A673 (cell line): ENCODE measurements at regions not wholly inside any gene's neighbourhood (a gene's known extent, or its start where the extent isn't known, plus 50 kb on each side); places are given as distances from the start of the nearest gene placed in this dataset.
"Not testable (repeated sequence)": the region's sequence is repeated elsewhere in the genome, so short reads cannot be mapped to it uniquely, and the experiment has no call there.

Source experiments
- BruUV-seq: library from RNA; stranded (reverse); fragments of 400-500 nt; replicated peaks from 2 replicates; lab custom pipeline; 2021; lab: Mats Ljungman, UMichigan
- CTCF ChIA-PET: fragments of 300-600 bp; sonication (Branson Sonifier 250); formaldehyde crosslinking; loops from one replicate; lab custom pipeline; 2022; ENCODE audit warnings: antibody characterized with exemption; lab: Charles Lee
- POLR2A ChIA-PET: fragments of 300-600 bp; sonication (Branson Sonifier 250); formaldehyde crosslinking; loops from one replicate; lab custom pipeline; 2022; ENCODE audit warnings: antibody characterized with exemption; ENCODE audit not compliant: low non-redundant PET; lab: Charles Lee
- DNase-seq: peaks from one replicate; pipeline ENCODE4 v3.0.0-alpha.2; 2015; ENCODE audit warnings: low spot score
- H3K27ac ChIP-seq: fragments of 200-600 bp; sonication (generic); 2 replicates; pipeline ENCODE4 v1.5.1; 2016; ENCODE audit warnings: mixed run types, low read depth, mild to moderate bottlenecking, mixed read lengths, antibody characterized with exemption, low read length; ENCODE audit not compliant: poor library complexity, severe bottlenecking
- H3K27me3 ChIP-seq: fragments of 200-600 bp; sonication (generic); replicated peaks from 2 replicates; pipeline ENCODE4 v1.6.1; 2017; ENCODE audit warnings: mixed run types, low read depth, mild to moderate bottlenecking, mixed read lengths, antibody characterized with exemption, low read length; ENCODE audit not compliant: insufficient read depth, poor library complexity
- H3K36me3 ChIP-seq: fragments of 200-600 bp; sonication (generic); 2 replicates; pipeline ENCODE4 v1.6.1; 2016; ENCODE audit warnings: mixed run types, mild to moderate bottlenecking, mixed read lengths, antibody characterized with exemption, low read length; ENCODE audit not compliant: insufficient read depth, poor library complexity, severe bottlenecking
- H3K4me1 ChIP-seq: fragments of 200-600 bp; sonication (generic); 2 replicates; pipeline ENCODE4 v1.6.1; 2017; ENCODE audit warnings: mixed run types, mild to moderate bottlenecking, mixed read lengths, antibody characterized with exemption, low read length; ENCODE audit not compliant: insufficient read depth, poor library complexity, severe bottlenecking
- H3K4me3 ChIP-seq: fragments of 200-600 bp; sonication (generic); 2 replicates; pipeline ENCODE4 v1.5.1; 2016; ENCODE audit warnings: low read depth, mixed run types, mild to moderate bottlenecking, mixed read lengths, low read length; ENCODE audit not compliant: poor library complexity, severe bottlenecking
- H3K9me3 ChIP-seq: fragments of 200-600 bp; sonication (generic); 2 replicates; pipeline ENCODE4 v1.6.1; 2016; ENCODE audit warnings: mixed run types, low read depth, mild to moderate bottlenecking, mixed read lengths, antibody characterized with exemption, low read length; ENCODE audit not compliant: poor library complexity, severe bottlenecking
- intact Hi-C: fragments of 100-400 bp; cut with micrococcal nuclease; formaldehyde crosslinking; loops from one replicate; pipeline ENCODE4 v1.10.0; 2022; ENCODE audit not compliant: unreplicated experiment

DNA sequence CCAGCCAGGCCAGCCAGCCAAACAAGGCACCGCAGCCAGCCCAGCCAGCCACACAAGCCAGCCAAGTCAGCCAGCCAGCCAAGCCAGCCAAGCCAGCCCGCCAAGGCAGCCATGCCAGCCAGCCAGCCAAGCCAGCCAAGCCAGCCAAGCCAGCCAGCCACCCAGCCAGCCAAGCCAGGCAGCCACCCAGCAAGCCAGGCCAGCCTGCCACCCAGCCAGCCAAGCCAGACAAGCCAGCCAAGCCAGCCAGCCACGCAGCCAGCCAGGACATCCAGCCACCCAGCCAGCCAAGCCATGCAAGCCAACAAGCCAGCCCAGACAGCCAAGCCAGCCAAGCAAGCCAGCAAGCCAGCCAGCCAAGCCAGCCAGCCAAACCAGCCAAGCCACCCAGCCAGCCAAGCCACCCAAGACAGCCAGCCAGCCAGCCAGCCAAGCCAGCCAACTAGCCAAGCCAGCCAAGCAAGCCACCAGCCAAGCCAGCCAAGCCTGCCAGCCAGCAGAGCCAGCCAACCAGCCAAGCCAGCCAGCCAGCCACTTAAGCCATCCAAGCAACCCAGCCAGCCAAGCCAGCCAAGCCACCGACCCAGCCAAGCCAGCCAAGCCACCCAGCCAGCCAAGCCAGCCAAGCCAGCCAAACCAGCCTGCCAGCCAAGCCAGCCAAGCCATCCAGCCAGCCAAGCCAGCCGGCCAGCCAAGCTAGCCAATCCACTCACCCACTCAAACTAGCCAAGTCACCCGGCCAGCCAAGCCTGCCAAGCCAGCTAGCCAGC, 341.3 kb upstream of the PLGLB2 start:
- not testable (repeated sequence) for BruUV-seq

DNA sequence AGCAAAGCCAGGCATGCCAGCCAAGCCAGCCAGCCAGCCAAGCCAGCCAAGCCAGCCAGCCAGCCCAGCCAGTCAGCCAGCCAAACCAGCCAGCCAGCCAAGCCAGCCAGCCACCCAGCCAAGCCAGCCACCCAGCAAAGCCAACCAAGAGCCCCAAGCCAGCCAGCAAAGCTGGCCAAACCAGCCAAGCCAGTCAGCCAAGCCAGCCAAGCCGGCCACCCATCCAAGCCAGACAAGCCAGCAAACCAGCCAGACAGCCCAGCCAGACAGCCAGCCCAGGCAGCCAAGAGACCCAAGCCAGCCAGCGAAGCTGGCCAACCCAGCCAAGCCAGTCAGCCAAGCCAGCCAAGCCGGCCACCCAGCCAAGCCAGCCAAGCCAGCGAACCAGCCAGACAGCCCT, 338.3 kb upstream of the PLGLB2 start:
- H3K4me1 ChIP-seq, H3K27ac ChIP-seq, H3K27me3 ChIP-seq, POLR2A ChIA-PET, H3K4me3 ChIP-seq, H3K36me3 ChIP-seq, H3K9me3 ChIP-seq, BruUV-seq, intact Hi-C loops, CTCF ChIA-PET, DNase-seq: not testable (repeated sequence)

More for the DNA sequence above, 341.3 kb upstream of the PLGLB2 start:
- intact Hi-C loops, H3K9me3 ChIP-seq, DNase-seq, H3K27ac ChIP-seq, H3K4me3 ChIP-seq, H3K27me3 ChIP-seq, POLR2A ChIA-PET, H3K36me3 ChIP-seq, H3K4me1 ChIP-seq, CTCF ChIA-PET: not testable (repeated sequence)

- BruUV-seq, CTCF ChIA-PET, H3K36me3 ChIP-seq, H3K9me3 ChIP-seq, H3K27ac ChIP-seq, H3K4me3 ChIP-seq, intact Hi-C loops, H3K4me1 ChIP-seq, POLR2A ChIA-PET, H3K27me3 ChIP-seq, DNase-seq: not testable (repeated sequence)
These were observed 337.5 kb upstream of the PLGLB2 start for GRCh38 chr2:87410371-87410770.

DNA sequence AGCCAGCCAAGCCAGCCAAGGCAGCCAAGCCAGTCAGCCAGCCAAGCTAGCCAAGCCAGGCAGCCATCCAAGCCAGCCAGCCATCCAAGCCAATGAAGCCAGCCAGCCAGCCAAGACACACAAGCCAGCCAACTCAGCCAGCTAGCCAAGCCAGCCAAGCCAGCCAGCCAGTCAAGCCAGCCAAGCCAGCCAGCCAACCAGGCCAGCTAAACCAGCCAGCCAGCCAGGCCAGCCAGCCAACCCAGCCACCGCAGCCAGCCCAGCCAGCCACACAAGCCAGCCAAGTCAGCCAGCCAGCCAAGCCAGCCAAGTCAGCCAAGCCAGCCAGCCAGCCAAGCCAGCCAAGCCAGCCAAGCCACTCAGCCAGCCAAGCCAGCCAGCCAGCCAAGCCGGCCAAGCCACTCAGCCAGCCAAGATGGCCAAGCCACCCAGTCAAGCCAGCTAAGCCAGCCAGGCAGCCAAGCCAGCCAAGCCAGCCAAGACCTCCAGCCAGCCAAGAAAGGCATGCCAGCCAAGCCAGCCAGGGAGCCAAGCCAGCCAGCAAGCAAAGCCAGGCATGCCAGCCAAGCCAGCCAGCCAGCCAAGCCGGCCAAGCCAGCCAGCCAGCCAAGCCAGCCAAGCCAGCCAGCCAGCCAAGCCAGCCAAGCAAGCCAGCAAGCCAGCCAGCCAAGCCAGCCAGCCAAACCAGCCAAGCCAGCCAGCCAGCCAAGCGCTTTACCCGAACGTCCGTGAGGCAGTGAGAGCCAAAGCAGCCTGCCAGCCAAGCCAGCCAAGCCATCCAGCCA, 335.7 kb upstream of the PLGLB2 start:
- H3K27ac ChIP-seq, H3K27me3 ChIP-seq, DNase-seq, intact Hi-C loops, H3K9me3 ChIP-seq, BruUV-seq, H3K4me3 ChIP-seq, H3K36me3 ChIP-seq, POLR2A ChIA-PET, CTCF ChIA-PET, H3K4me1 ChIP-seq: not testable (repeated sequence)

DNA sequence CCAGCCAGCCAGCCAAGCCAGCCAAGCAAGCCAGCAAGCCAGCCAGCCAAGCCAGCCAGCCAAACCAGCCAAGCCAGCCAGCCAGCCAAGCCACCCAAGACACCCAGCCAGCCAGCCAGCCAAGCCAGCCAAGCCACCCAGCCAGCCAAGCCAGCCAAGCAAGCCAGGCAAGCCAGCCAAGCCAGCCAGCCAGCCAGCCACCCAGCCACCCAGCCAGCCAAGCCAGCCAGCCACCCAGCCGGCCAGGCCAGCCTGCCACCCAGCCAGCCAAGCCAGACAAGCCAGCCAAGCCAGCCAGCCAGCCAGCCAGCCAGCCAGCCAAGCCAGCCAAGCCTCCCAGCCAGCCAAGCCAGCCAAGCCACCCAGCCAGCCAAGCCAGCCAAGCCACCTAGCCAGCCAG, 333.6 kb upstream of the PLGLB2 start:
- H3K27me3 ChIP-seq, BruUV-seq, H3K36me3 ChIP-seq, DNase-seq, H3K27ac ChIP-seq, H3K4me1 ChIP-seq, POLR2A ChIA-PET, H3K4me3 ChIP-seq, H3K9me3 ChIP-seq, CTCF ChIA-PET, intact Hi-C loops: not testable (repeated sequence)

DNA sequence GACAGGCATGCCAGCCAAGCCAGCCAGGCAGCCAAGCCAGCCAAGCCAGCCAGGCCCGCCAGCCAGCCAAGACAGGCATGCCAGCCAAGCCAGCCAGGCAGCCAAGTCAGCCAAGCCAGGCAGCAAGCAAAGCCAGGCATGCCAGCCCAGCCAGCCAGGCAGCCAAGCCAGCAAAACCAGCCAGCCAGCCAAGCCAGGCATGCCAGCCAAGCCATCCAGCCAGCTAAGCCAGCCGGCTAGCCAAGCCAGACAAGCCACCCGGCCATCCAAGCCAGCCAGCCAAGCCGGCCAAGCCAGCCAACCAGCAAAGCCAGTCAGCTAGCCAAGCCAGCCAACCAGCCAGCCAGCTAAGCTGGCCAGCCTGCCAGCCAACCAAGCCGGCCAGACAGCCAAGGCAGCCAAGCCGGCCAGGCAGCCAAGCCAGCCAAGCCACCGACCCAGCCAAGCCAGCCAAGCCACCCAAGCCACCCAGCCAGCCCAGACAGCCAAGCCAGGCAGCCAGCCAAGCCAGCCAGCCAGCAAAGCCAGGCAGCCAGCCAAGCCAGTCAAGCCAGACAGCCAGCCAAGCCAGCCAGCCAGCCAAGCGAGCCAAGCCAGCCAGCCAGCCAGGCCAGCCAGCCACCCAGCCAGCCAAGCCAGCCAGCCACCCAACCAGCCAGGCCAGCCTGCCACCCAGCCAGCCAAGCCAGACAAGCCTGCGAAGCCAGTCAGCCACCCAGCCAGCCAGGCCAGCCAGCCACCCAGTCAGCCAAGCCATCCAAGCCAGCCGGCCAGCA, 332.9 kb upstream of the PLGLB2 start:
- CTCF ChIA-PET, H3K27me3 ChIP-seq, H3K9me3 ChIP-seq, BruUV-seq, POLR2A ChIA-PET, H3K4me1 ChIP-seq, intact Hi-C loops, H3K36me3 ChIP-seq, H3K4me3 ChIP-seq, DNase-seq, H3K27ac ChIP-seq: not testable (repeated sequence)

DNA sequence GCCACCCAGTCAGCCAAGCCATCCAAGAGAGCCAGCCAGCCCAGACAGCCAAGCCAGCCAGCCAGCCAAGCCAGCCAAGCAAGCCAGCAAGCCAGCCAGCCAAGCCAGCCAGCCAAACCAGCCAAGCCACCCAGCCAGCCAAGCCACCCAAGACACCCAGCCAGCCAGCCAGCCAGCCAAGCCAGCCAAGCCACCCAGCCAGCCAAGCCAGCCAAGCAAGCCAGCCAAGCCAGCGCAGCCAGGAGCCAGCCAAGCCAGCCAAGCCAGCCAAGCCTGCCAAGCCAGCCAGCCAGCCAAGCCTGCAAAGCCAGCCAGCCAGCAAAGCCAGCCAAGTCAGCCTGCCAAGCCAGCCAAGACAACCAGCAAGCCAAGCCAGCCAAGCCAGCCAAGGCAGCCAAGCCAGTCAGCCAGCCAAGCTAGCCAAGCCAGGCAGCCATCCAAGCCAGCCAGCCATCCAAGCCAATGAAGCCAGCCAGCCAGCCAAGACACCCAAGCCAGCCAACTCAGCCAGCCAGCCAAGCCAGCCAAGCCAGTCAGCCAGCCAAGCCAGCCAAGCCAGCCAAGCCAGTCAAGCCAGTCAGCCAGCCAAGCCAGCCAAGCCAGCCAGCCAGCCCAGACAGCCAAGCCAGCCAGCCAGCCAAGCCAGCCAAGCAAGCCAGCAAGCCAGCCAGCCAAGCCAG, 332.2 kb upstream of the PLGLB2 start:
- intact Hi-C loops, H3K27ac ChIP-seq, H3K4me1 ChIP-seq, H3K36me3 ChIP-seq, BruUV-seq, H3K4me3 ChIP-seq, CTCF ChIA-PET, H3K9me3 ChIP-seq, POLR2A ChIA-PET, DNase-seq, H3K27me3 ChIP-seq: not testable (repeated sequence)
